ENCODE measurements at regions not wholly inside any gene's neighbourhood (a gene's known extent, or its start where the extent isn't known, plus 50 kb on each side); places are given as distances from the start of the nearest gene placed in this dataset.

- no peak overlapping the region for H3K27ac ChIP-seq
- no peaks in the 10 kb centered on the region for H3K4me1 ChIP-seq (ENCODE audit: low read depth, poor library complexity, severe bottlenecking)
- no peak for TF ChIP-seq CTCF (conservative IDR thresholded peaks at IDR 0.05; ENCODE audit: low read depth, low read length)
- no peaks in the 10 kb centered on the region for H3K36me3 ChIP-seq (ENCODE audit: insufficient read depth)
- H4K20me1 ChIP-seq (ENCODE audit: insufficient read depth): no peaks in the 10 kb centered on the region
- H2AFZ ChIP-seq (ENCODE audit: low read depth): no peak overlapping the region
- no peaks in the 10 kb centered on the region for H3K79me2 ChIP-seq (ENCODE audit: insufficient read depth, low read depth)
- H3K4me3 ChIP-seq (IDR thresholded peaks at IDR 0.05; ENCODE audit: insufficient read depth, low read depth, low read length): no peak overlapping the region
- H3K4me2 ChIP-seq: no peak overlapping the region
- H3K9ac ChIP-seq: no peak overlapping the region
- H3K27me3 ChIP-seq (ENCODE audit: insufficient read depth, low read depth): no peaks in the 10 kb centered on the region
Observed at GRCh38 chr9:99463131-99463530, 241.0 kb downstream of the SEC61B start.

- Histone ChIP-seq H3K4me1 (ENCODE audit: low read depth, poor library complexity, severe bottlenecking) (no peaks in the 10 kb centered on the region), H3K4me2 (no peak overlapping the region), H3K9ac (no peak overlapping the region), H2AFZ (ENCODE audit: low read depth) (no peak overlapping the region), H3K36me3 (ENCODE audit: insufficient read depth) (no peaks in the 10 kb centered on the region), H3K4me3 (IDR thresholded peaks at IDR 0.05; ENCODE audit: insufficient read depth, low read depth, low read length) (no peak overlapping the region), H3K27me3 (ENCODE audit: insufficient read depth, low read depth) (no peaks in the 10 kb centered on the region), H4K20me1 (ENCODE audit: insufficient read depth) (no peaks in the 10 kb centered on the region), H3K27ac (no peak overlapping the region), H3K79me2 (ENCODE audit: insufficient read depth, low read depth) (no peaks in the 10 kb centered on the region)
- no peak for TF ChIP-seq CTCF (conservative IDR thresholded peaks at IDR 0.05; ENCODE audit: low read depth, low read length)
Observed at GRCh38 chr9:99464568-99464967, 242.5 kb downstream of the SEC61B start.

- H4K20me1 ChIP-seq (ENCODE audit: insufficient read depth): no peaks in the 10 kb centered on the region
- H3K27me3 ChIP-seq (ENCODE audit: insufficient read depth, low read depth): no peaks in the 10 kb centered on the region
- H3K36me3 ChIP-seq (ENCODE audit: insufficient read depth): no peaks in the 10 kb centered on the region
- no peaks in the 10 kb centered on the region for H3K79me2 ChIP-seq (ENCODE audit: insufficient read depth, low read depth)
- H2AFZ ChIP-seq (ENCODE audit: low read depth): no peak overlapping the region
- no peak for TF ChIP-seq CTCF (conservative IDR thresholded peaks at IDR 0.05; ENCODE audit: low read depth, low read length)
- no peak overlapping the region for H3K4me2 ChIP-seq
- no peaks in the 10 kb centered on the region for H3K4me1 ChIP-seq (ENCODE audit: low read depth, poor library complexity, severe bottlenecking)
- H3K4me3 ChIP-seq (IDR thresholded peaks at IDR 0.05; ENCODE audit: insufficient read depth, low read depth, low read length): no peak overlapping the region
- H3K27ac ChIP-seq: no peak overlapping the region
- H3K9ac ChIP-seq: no peak overlapping the region
Observed at GRCh38 chr9:99465231-99465907, 243.3 kb downstream of the SEC61B start.

GRCh38 chr9:99466104-99466503 lies 244.0 kb downstream of the SEC61B start:
- TF ChIP-seq CTCF (conservative IDR thresholded peaks at IDR 0.05; ENCODE audit: low read depth, low read length): no peak
- Histone ChIP-seq H2AFZ (ENCODE audit: low read depth) (no peak overlapping the region), H3K4me2 (no peak overlapping the region), H3K36me3 (ENCODE audit: insufficient read depth) (no peaks in the 10 kb centered on the region), H3K4me1 (ENCODE audit: low read depth, poor library complexity, severe bottlenecking) (no peaks in the 10 kb centered on the region), H3K4me3 (IDR thresholded peaks at IDR 0.05; ENCODE audit: insufficient read depth, low read depth, low read length) (no peak overlapping the region), H3K27me3 (ENCODE audit: insufficient read depth, low read depth) (no peaks in the 10 kb centered on the region), H3K9ac (no peak overlapping the region), H3K27ac (no peak overlapping the region), H3K79me2 (ENCODE audit: insufficient read depth, low read depth) (no peaks in the 10 kb centered on the region), H4K20me1 (ENCODE audit: insufficient read depth) (no peaks in the 10 kb centered on the region)
